ENCODE measurements at regions not wholly inside any gene's neighbourhood (a gene's known extent, or its start where the extent isn't known, plus 50 kb on each side); places are given as distances from the start of the nearest gene placed in this dataset.

GRCh38 chr3:13220991-13221390, 147.8 kb upstream of the IQSEC1 start:
- no peak for DNase-seq (ENCODE audit: low read depth in 1 of 2, low spot score in 1 of 2)
- Histone ChIP-seq H3K4me3 (replicated peaks; ENCODE audit: insufficient read depth, low read length) (no peak overlapping the region), H3K27me3 (ENCODE audit: insufficient read depth, poor library complexity, severe bottlenecking) (no peaks in the 10 kb centered on the region), H3K27ac (replicated peaks) (no peak overlapping the region)
- TF ChIP-seq CTCF (IDR thresholded peaks at IDR 0.05; ENCODE audit: insufficient read depth, low read length), result no peak
- TF ChIP-seq REST (IDR thresholded peaks at IDR 0.05; ENCODE audit: insufficient replicate concordance, low read depth), result no peak

GRCh38 chr3:13219902-13220296, 146.7 kb upstream of the IQSEC1 start:
- DNase-seq (ENCODE audit: low read depth in 1 of 2, low spot score in 1 of 2), result no peak
- Histone ChIP-seq H3K4me3 (replicated peaks; ENCODE audit: insufficient read depth, low read length) (no peak overlapping the region), H3K27ac (replicated peaks) (no peak overlapping the region), H3K27me3 (ENCODE audit: insufficient read depth, poor library complexity, severe bottlenecking) (no peaks in the 10 kb centered on the region)
- TF ChIP-seq SPI1 (IDR thresholded peaks at IDR 0.05; ENCODE audit: borderline replicate concordance, low read depth) (no peak), CTCF (IDR thresholded peaks at IDR 0.05; ENCODE audit: insufficient read depth, low read length) (no peak), GABPA (IDR thresholded peaks at IDR 0.05; ENCODE audit: low read depth) (no peak), POLR2AphosphoS5 (IDR thresholded peaks at IDR 0.05; ENCODE audit: low read depth) (no peak), REST (IDR thresholded peaks at IDR 0.05; ENCODE audit: insufficient replicate concordance, low read depth) (no peak)

- Histone ChIP-seq H3K4me3 (replicated peaks; ENCODE audit: insufficient read depth, low read length) (no peak overlapping the region), H3K27ac (replicated peaks) (no peak overlapping the region), H3K27me3 (ENCODE audit: insufficient read depth, poor library complexity, severe bottlenecking) (no peaks in the 10 kb centered on the region)
- TF ChIP-seq GABPA (IDR thresholded peaks at IDR 0.05; ENCODE audit: low read depth), result no peak
- no peak for TF ChIP-seq SPI1 (IDR thresholded peaks at IDR 0.05; ENCODE audit: borderline replicate concordance, low read depth)
- TF ChIP-seq REST (IDR thresholded peaks at IDR 0.05; ENCODE audit: insufficient replicate concordance, low read depth), result no peak
- no peak for TF ChIP-seq POLR2AphosphoS5 (IDR thresholded peaks at IDR 0.05; ENCODE audit: low read depth)
- no peak for TF ChIP-seq CTCF (IDR thresholded peaks at IDR 0.05; ENCODE audit: insufficient read depth, low read length)
- no peak for DNase-seq (ENCODE audit: low read depth in 1 of 2, low spot score in 1 of 2)
Measured at GRCh38 chr3:13219077-13219901, 146.1 kb upstream of the IQSEC1 start.

Measured in HL-60 (cell line).